HepG2 (cell line): ENCODE measurements at regions not wholly inside any gene's neighbourhood (a gene's known extent, or its start where the extent isn't known, plus 50 kb on each side); places are given as distances from the start of the nearest gene placed in this dataset.

ENCODE experiments used
- AHR ChIP-seq: IDR thresholded peaks from 2 replicates; pipeline ENCODE4 v1.6.1; 2018; ENCODE audit warnings: missing genetic modification reagents, missing compliant biosample characterization
- HOXA5 ChIP-seq: sonication (generic); formaldehyde crosslinking; IDR thresholded peaks from 2 replicates; pipeline ENCODE4 v1.4.0; 2020; ENCODE audit warnings: missing genetic modification reagents
- KDM2A ChIP-seq: sonication (generic); formaldehyde crosslinking; IDR thresholded peaks from 2 replicates; pipeline ENCODE4 v1.4.0; 2020; ENCODE audit warnings: low read depth, missing genetic modification reagents, borderline replicate concordance
- MTF1 ChIP-seq: sonication (generic); formaldehyde crosslinking; IDR thresholded peaks from 2 replicates; pipeline ENCODE4 v1.5.0; 2020; ENCODE audit warnings: missing genetic modification reagents
- NCOA2 ChIP-seq: sonication (generic); formaldehyde crosslinking; IDR thresholded peaks from 2 replicates; pipeline ENCODE4 v1.8.0; 2022; ENCODE audit warnings: inconsistent platforms
- NR2F1 ChIP-seq, 2 experiments: fragments of 450-650 bp in 1 of 2; formaldehyde crosslinking in 1 of 2; IDR thresholded peaks; 2 replicates each; pipeline versions ENCODE4 v1.5.0 to v1.6.1; 2016 to 2020; ENCODE audit warnings: mild to moderate bottlenecking in 1 of 2, missing compliant biosample characterization in 1 of 2, missing genetic modification reagents in 1 of 2, moderate library complexity in 1 of 2
- PRPF4 ChIP-seq: fragments of 200-400 bp; formaldehyde crosslinking; IDR thresholded peaks from 2 replicates; pipeline ENCODE4 v1.6.1; 2016; ENCODE audit warnings: low read length, low read depth; ENCODE audit not compliant: poor library complexity, severe bottlenecking
- SNAPC2 ChIP-seq: sonication (generic); formaldehyde crosslinking; IDR thresholded peaks from 2 replicates; pipeline ENCODE4 v1.8.1; 2022; ENCODE audit warnings: mild to moderate bottlenecking, missing genetic modification reagents
- SNRNP70 ChIP-seq: fragments of 200-400 bp; formaldehyde crosslinking; IDR thresholded peaks from 2 replicates; pipeline ENCODE4 v1.6.1; 2017; ENCODE audit warnings: mild to moderate bottlenecking, low read depth, low read length, moderate library complexity
- SP1 ChIP-seq, 2 experiments: fragments of 450-650 bp in 1 of 2; sonication (generic) in 1 of 2; formaldehyde crosslinking in 1 of 2; IDR thresholded peaks; 2 replicates each; pipeline versions ENCODE4 v1.4.0 to v1.6.1; 2016 to 2020; ENCODE audit warnings: missing genetic modification reagents in 1 of 2
- SYNCRIP ChIP-seq: fragments of 200-400 bp; formaldehyde crosslinking; IDR thresholded peaks from 2 replicates; pipeline ENCODE4 v1.6.1; 2018; ENCODE audit warnings: mild to moderate bottlenecking, low read depth, low read length; ENCODE audit not compliant: insufficient read depth
- TCF12 ChIP-seq, 2 experiments: fragments of 450-650 bp in 1 of 2; sonication (generic) in 1 of 2; formaldehyde crosslinking in 1 of 2; IDR thresholded peaks; 2 replicates each; pipeline versions ENCODE4 v1.6.1 to v1.8.0; 2017 to 2022; ENCODE audit warnings: antibody characterized with exemption in 1 of 2, mild to moderate bottlenecking in 1 of 2, missing genetic modification reagents in 1 of 2, moderate library complexity in 1 of 2
- TCF7 ChIP-seq: sonication (generic); IDR thresholded peaks from 2 replicates; pipeline ENCODE4 v1.6.1; 2016; ENCODE audit warnings: antibody characterized with exemption, low read depth
- TCF7L2 ChIP-seq: IDR thresholded peaks from 2 replicates; pipeline ENCODE4 v1.6.1; 2011; ENCODE audit warnings: mild to moderate bottlenecking, low read depth, low read length, moderate library complexity
- ZNF121 ChIP-seq: sonication (generic); formaldehyde crosslinking; IDR thresholded peaks from 2 replicates; pipeline ENCODE4 v1.5.0; 2020; ENCODE audit warnings: mild to moderate bottlenecking, missing genetic modification reagents
- ZNF230 ChIP-seq: sonication (generic); formaldehyde crosslinking; IDR thresholded peaks from 2 replicates; pipeline ENCODE4 v1.4.0; 2020; ENCODE audit warnings: mild to moderate bottlenecking, missing genetic modification reagents
- ZNF547 ChIP-seq: sonication (generic); formaldehyde crosslinking; IDR thresholded peaks from 2 replicates; pipeline ENCODE4 v1.5.1; 2020; ENCODE audit warnings: mild to moderate bottlenecking, missing genetic modification reagents
- ZNF792 ChIP-seq: IDR thresholded peaks from 2 replicates; pipeline ENCODE4 v1.6.1; 2016
- TF ChIP-seq, protein P1 (sequence below): sonication (generic); formaldehyde crosslinking; conservative IDR thresholded peaks from 2 replicates; pipeline ENCODE4 v1.8.0; 2022; ENCODE audit warnings: low read depth, missing genetic modification reagents
- TF ChIP-seq, protein P2 (sequence below): sonication (generic); formaldehyde crosslinking; IDR thresholded peaks from 2 replicates; pipeline ENCODE4 v1.4.0; 2020; ENCODE audit warnings: missing genetic modification reagents
- TF ChIP-seq, protein P3 (sequence below): sonication (generic); formaldehyde crosslinking; conservative IDR thresholded peaks from 2 replicates; pipeline ENCODE4 v1.4.0; 2020; ENCODE audit warnings: missing genetic modification reagents
- TF ChIP-seq, protein P4 (sequence below): sonication (generic); formaldehyde crosslinking; IDR thresholded peaks from 2 replicates; pipeline ENCODE4 v1.9.0; 2021; ENCODE audit warnings: missing genetic modification reagents, mild to moderate bottlenecking, borderline replicate concordance
- TF ChIP-seq, protein P5 (sequence below): IDR thresholded peaks from 2 replicates; pipeline ENCODE4 v1.6.1; 2016; ENCODE audit warnings: low read depth, borderline replicate concordance

DNA sequence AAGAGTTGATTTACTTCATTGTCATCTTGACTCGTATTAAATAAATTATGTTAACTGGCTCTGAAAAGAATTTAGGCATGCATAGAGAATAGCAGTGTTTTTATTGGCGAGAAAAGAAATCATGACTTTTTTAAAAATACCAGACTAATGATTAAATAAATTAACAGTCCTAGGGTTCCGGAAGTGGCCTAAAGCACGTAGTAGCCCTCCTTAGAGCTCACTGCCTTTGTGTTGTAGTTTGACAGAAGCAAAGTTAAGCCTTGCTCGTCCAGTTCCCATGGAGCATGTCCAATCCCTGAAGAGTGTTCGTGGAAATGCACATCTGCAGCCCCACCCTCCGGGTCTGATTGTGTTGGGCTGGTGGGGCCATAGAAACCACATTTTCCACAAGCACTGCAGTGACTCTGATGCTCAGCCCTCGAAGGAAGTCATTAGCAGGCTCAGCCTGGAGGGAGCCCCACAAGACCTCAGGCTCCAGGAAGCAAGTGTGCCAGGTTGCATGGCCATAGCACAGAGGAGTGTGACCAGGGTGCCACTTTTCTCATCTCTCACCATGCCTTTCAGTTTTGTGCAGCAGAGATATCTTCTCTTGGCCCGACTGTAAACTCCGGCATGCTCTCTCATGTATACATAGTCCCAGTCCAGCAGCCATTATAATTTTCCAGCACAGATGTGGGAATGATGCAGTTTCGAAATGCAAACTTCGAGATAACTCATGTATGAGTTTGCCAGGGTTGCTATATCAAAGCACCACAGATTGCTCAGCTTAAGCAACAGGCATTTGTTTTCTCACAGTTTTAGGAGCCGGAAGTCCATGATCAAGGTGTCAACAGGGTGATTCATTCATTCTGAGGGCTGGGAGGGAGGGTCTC, 188.6 kb upstream of the SH3BP4 start (continued):
- TF ChIP-seq, protein P1, sequence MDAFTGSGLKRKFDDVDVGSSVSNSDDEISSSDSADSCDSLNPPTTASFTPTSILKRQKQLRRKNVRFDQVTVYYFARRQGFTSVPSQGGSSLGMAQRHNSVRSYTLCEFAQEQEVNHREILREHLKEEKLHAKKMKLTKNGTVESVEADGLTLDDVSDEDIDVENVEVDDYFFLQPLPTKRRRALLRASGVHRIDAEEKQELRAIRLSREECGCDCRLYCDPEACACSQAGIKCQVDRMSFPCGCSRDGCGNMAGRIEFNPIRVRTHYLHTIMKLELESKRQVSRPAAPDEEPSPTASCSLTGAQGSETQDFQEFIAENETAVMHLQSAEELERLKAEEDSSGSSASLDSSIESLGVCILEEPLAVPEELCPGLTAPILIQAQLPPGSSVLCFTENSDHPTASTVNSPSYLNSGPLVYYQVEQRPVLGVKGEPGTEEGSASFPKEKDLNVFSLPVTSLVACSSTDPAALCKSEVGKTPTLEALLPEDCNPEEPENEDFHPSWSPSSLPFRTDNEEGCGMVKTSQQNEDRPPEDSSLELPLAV (CRISPR knock-in tag): no peak
- no peak for TF ChIP-seq ZNF121 (CRISPR knock-in tag)
- no peak for TF ChIP-seq SYNCRIP
- TF ChIP-seq, protein P2, sequence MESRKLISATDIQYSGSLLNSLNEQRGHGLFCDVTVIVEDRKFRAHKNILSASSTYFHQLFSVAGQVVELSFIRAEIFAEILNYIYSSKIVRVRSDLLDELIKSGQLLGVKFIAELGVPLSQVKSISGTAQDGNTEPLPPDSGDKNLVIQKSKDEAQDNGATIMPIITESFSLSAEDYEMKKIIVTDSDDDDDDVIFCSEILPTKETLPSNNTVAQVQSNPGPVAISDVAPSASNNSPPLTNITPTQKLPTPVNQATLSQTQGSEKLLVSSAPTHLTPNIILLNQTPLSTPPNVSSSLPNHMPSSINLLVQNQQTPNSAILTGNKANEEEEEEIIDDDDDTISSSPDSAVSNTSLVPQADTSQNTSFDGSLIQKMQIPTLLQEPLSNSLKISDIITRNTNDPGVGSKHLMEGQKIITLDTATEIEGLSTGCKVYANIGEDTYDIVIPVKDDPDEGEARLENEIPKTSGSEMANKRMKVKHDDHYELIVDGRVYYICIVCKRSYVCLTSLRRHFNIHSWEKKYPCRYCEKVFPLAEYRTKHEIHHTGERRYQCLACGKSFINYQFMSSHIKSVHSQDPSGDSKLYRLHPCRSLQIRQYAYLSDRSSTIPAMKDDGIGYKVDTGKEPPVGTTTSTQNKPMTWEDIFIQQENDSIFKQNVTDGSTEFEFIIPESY (CRISPR knock-in tag): no peak
- no peak for TF ChIP-seq KDM2A (CRISPR knock-in tag)
- no peak for TF ChIP-seq TCF7L2
- 0 out of 2 replicates have a peak, but pooled peaks have one; percentile 35 for TF ChIP-seq ZNF792 (CRISPR knock-in tag)
- no peak for TF ChIP-seq ZNF547 (CRISPR knock-in tag)
- TF ChIP-seq HOXA5 (CRISPR knock-in tag): no peak
- no peak for TF ChIP-seq SP1 (IDR thresholded peaks at IDR 0.05)
- no peak for TF ChIP-seq SP1 (CRISPR knock-in tag; IDR thresholded peaks at IDR 0.05)
- TF ChIP-seq TCF7: peak; percentile 65
- TF ChIP-seq NCOA2 (CRISPR knock-in tag): 0 out of 2 replicates have a peak, but pooled peaks have one; percentile 26
- TF ChIP-seq, protein P3, sequence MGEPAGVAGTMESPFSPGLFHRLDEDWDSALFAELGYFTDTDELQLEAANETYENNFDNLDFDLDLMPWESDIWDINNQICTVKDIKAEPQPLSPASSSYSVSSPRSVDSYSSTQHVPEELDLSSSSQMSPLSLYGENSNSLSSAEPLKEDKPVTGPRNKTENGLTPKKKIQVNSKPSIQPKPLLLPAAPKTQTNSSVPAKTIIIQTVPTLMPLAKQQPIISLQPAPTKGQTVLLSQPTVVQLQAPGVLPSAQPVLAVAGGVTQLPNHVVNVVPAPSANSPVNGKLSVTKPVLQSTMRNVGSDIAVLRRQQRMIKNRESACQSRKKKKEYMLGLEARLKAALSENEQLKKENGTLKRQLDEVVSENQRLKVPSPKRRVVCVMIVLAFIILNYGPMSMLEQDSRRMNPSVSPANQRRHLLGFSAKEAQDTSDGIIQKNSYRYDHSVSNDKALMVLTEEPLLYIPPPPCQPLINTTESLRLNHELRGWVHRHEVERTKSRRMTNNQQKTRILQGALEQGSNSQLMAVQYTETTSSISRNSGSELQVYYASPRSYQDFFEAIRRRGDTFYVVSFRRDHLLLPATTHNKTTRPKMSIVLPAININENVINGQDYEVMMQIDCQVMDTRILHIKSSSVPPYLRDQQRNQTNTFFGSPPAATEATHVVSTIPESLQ: no peak
- TF ChIP-seq, protein P4, sequence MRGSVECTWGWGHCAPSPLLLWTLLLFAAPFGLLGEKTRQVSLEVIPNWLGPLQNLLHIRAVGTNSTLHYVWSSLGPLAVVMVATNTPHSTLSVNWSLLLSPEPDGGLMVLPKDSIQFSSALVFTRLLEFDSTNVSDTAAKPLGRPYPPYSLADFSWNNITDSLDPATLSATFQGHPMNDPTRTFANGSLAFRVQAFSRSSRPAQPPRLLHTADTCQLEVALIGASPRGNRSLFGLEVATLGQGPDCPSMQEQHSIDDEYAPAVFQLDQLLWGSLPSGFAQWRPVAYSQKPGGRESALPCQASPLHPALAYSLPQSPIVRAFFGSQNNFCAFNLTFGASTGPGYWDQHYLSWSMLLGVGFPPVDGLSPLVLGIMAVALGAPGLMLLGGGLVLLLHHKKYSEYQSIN: no peak
- no peak for TF ChIP-seq NR2F1 (CRISPR knock-in tag; IDR thresholded peaks at IDR 0.05)
- no peak for TF ChIP-seq PRPF4
- no peak for TF ChIP-seq SNRNP70
- TF ChIP-seq MTF1 (CRISPR knock-in tag): no peak
- TF ChIP-seq, protein P5, sequence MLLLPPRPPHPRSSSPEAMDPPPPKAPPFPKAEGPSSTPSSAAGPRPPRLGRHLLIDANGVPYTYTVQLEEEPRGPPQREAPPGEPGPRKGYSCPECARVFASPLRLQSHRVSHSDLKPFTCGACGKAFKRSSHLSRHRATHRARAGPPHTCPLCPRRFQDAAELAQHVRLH (CRISPR knock-in tag): no peak
- TF ChIP-seq SNAPC2 (CRISPR knock-in tag): no peak
- no peak for TF ChIP-seq TCF12 (IDR thresholded peaks at IDR 0.05)
- TF ChIP-seq TCF12 (CRISPR knock-in tag; IDR thresholded peaks at IDR 0.05): no peak
- TF ChIP-seq ZNF230 (CRISPR knock-in tag): no peak
- no peak for TF ChIP-seq AHR (CRISPR knock-in tag)
